B cell (primary cell): ENCODE measurements at regions not wholly inside any gene's neighbourhood (a gene's known extent, or its start where the extent isn't known, plus 50 kb on each side); places are given as distances from the start of the nearest gene placed in this dataset.

Experiments used
- ATAC-seq: fragments of 200-7000 bp; cut with Tn5 transposase; one replicate; pipeline ENCODE4 v1.10.0; 2021; ENCODE audit warnings: low read depth, mild to moderate bottlenecking, moderate number of reproducible peaks, moderate library complexity
- CTCF ChIA-PET: fragments of 350-600 bp; sonication (Branson Sonifier 250); formaldehyde crosslinking; loops from one replicate; lab custom pipeline; 2021; ENCODE audit warnings: antibody characterized with exemption, inconsistent platforms; lab: Charles Lee
- POLR2A ChIA-PET: fragments of 350-600 bp; sonication (Branson Sonifier 250); formaldehyde crosslinking; loops from one replicate; lab custom pipeline; 2021; ENCODE audit warnings: antibody characterized with exemption; lab: Charles Lee
- DNase-seq: peaks from one replicate; pipeline ENCODE4 v3.0.0; 2013
- H2AFZ ChIP-seq: 2 replicates; pipeline ENCODE4 v1.6.1; 2012; ENCODE audit warnings: mild to moderate bottlenecking, low read depth, low read length; ENCODE audit not compliant: insufficient read depth, poor library complexity, severe bottlenecking
- H3K27ac ChIP-seq, 2 donors: 1 replicate in 1 of 2; 2 replicates in 1 of 2; pipeline ENCODE4 v1.5.1; 2012 to 2013; ENCODE audit warnings: low read length in 2 of 2, mild to moderate bottlenecking in 2 of 2, moderate library complexity in 1 of 2
- H3K27me3 ChIP-seq, 4 experiments: fragments of 200-600 bp in 1 of 4; sonication (generic) in 1 of 4; replicated peaks in 1 of 4; 1 replicate in 2 of 4; 2 replicates in 2 of 4; pipeline versions ENCODE4 v1.6.1 to v1.7.0; 2013 to 2016; ENCODE audit warnings: low read length in 3 of 4, mild to moderate bottlenecking in 2 of 4, mixed read lengths in 1 of 4, moderate library complexity in 1 of 4; ENCODE audit not compliant: insufficient read depth in 4 of 4, control insufficient read depth in 3 of 4; ENCODE audit errors: control extremely low read depth in 1 of 4
- H3K36me3 ChIP-seq, 2 experiments: replicated peaks in 1 of 2; 1 replicate in 1 of 2; 2 replicates in 1 of 2; pipeline versions ENCODE4 v1.6.1 to v1.7.1; 2013; ENCODE audit warnings: low read length in 1 of 2; ENCODE audit not compliant: insufficient read depth in 2 of 2, control insufficient read depth in 1 of 2; ENCODE audit errors: control extremely low read depth in 1 of 2, extremely low read depth in 1 of 2
- H3K4me1 ChIP-seq, 2 donors: fragments of 200-600 bp in 1 of 2; sonication (generic) in 1 of 2; 1 replicate in 1 of 2; 2 replicates in 1 of 2; pipeline versions ENCODE4 v1.5.1 to v1.6.1; 2013 to 2017; ENCODE audit warnings: low read length in 2 of 2; ENCODE audit not compliant: control insufficient read depth in 2 of 2, insufficient read depth in 2 of 2
- H3K4me2 ChIP-seq: replicated peaks from 2 replicates; pipeline ENCODE3; 2012; ENCODE audit warnings: mild to moderate bottlenecking, low read depth, low read length; ENCODE audit not compliant: poor library complexity, severe bottlenecking
- H3K4me3 ChIP-seq, 5 experiments: fragments of 200-600 bp in 1 of 5; sonication (generic) in 1 of 5; 1 replicate in 3 of 5; 2 replicates in 2 of 5; pipeline versions ENCODE4 v1.5.1 to v1.7.0; 2011 to 2016; ENCODE audit warnings: low read length in 4 of 5, mild to moderate bottlenecking in 4 of 5, low read depth in 2 of 5, control low read depth in 1 of 5, moderate library complexity in 1 of 5; ENCODE audit not compliant: insufficient read depth in 1 of 5; ENCODE audit errors: control extremely low read depth in 1 of 5, extremely low read depth in 1 of 5
- H3K79me2 ChIP-seq: fragments of 200-600 bp; sonication (generic); one replicate; pipeline ENCODE4 v1.6.0; 2016; ENCODE audit warnings: low read length; ENCODE audit not compliant: control insufficient read depth, insufficient read depth
- H3K9ac ChIP-seq: fragments of 200-600 bp; sonication (generic); 2 replicates; pipeline ENCODE4 v1.6.1; 2017; ENCODE audit warnings: mild to moderate bottlenecking, low read length, moderate library complexity
- H3K9me3 ChIP-seq, 3 donors: one replicate each; pipeline versions ENCODE4 v1.6.1 to v1.7.1; 2013; ENCODE audit warnings: low read length in 2 of 3; ENCODE audit not compliant: control insufficient read depth in 2 of 3, insufficient read depth in 1 of 3; ENCODE audit errors: control extremely low read depth in 1 of 3
- H4K20me1 ChIP-seq: 2 replicates; pipeline ENCODE4 v1.6.0; 2012; ENCODE audit warnings: mild to moderate bottlenecking, low read length; ENCODE audit not compliant: insufficient read depth, control insufficient read depth, poor library complexity, severe bottlenecking
- H3K27ac Mint-ChIP-seq: one replicate; pipeline ENCODE4 v1.8.0; 2021; ENCODE audit warnings: mixed read lengths
- H3K27me3 Mint-ChIP-seq: one replicate; pipeline ENCODE4 v1.8.0; 2021; ENCODE audit warnings: mixed read lengths
- H3K4me1 Mint-ChIP-seq: one replicate; pipeline ENCODE4 v1.8.0; 2021; ENCODE audit warnings: mixed read lengths
- H3K4me3 Mint-ChIP-seq: one replicate; pipeline ENCODE4 v1.8.0; 2021; ENCODE audit warnings: mixed read lengths
- H3K9me3 Mint-ChIP-seq: one replicate; pipeline ENCODE4 v1.8.0; 2022; ENCODE audit warnings: mixed read lengths; ENCODE audit not compliant: insufficient read depth
- CTCF ChIP-seq: fragments of 200-600 bp; IDR thresholded peaks from one replicate; pipeline ENCODE4 v1.8.0; 2022; ENCODE audit warnings: antibody characterized with exemption, mild to moderate bottlenecking
- EZH2 ChIP-seq: IDR thresholded peaks from 2 replicates; pipeline ENCODE4 v1.6.1; 2012; ENCODE audit warnings: borderline replicate concordance, low read depth, mild to moderate bottlenecking, moderate library complexity, low read length; ENCODE audit not compliant: insufficient read depth, poor library complexity, severe bottlenecking
- WGBS: methylation state at CpG from one replicate; pipeline ENCODE4 v1.1.5; 2013; ENCODE audit warnings: missing lambda C conversion rate; ENCODE audit not compliant: insufficient coverage; 5-methylcytosine and 5-hydroxymethylcytosine counted together
- intact Hi-C: fragments of 100-400 bp; cut with micrococcal nuclease; formaldehyde crosslinking; loops from one replicate; pipeline ENCODE4 v1.10.0; 2022

- POLR2A ChIA-PET = no interaction called here
- no peak for DNase-seq
- Histone ChIP-seq H3K9me3 (peaks cover 0 to 7% (median 0%) of the 10 kb centered on the region in 3 donors), H2AFZ (no peak overlapping the region), H4K20me1 (no peaks in the 10 kb centered on the region), H3K27ac (no peak overlapping the region), H3K36me3 (no peaks in the 10 kb centered on the region), H3K27me3 (no peaks in the 10 kb centered on the region), H3K79me2 (no peaks in the 10 kb centered on the region), H3K4me3 (no peak overlapping the region), H3K9ac (no peak overlapping the region), H3K4me1 (no peaks in the 10 kb centered on the region), H3K4me2 (no peak overlapping the region)
- Mint-ChIP-seq H3K9me3 (no peaks in the 10 kb centered on the region), H3K27me3 (no peaks in the 10 kb centered on the region), H3K4me1 (no peaks in the 10 kb centered on the region), H3K4me3 (no peak overlapping the region), H3K27ac (no peak overlapping the region)
- ATAC-seq = no peak
- intact Hi-C loops = no loop called here
- CTCF ChIA-PET = no interaction called here
- 100% methylated on average over 1 of the region's 5 CpGs for WGBS
- TF ChIP-seq EZH2 = no peak
- no peak for TF ChIP-seq CTCF
Observed at GRCh38 chr11:23725752-23726151, 771.1 kb upstream of the LUZP2 start.

GRCh38 chr11:23727387-23727786 lies 769.5 kb upstream of the LUZP2 start:
- intact Hi-C loops = no loop called here
- Mint-ChIP-seq H3K9me3 (no peaks in the 10 kb centered on the region), H3K27ac (no peak overlapping the region), H3K27me3 (no peaks in the 10 kb centered on the region), H3K4me1 (no peaks in the 10 kb centered on the region), H3K4me3 (no peak overlapping the region)
- Histone ChIP-seq H3K27ac (no peak overlapping the region), H3K4me1 (no peaks in the 10 kb centered on the region), H3K4me3 (no peak overlapping the region), H2AFZ (no peak overlapping the region), H3K9ac (no peak overlapping the region), H3K9me3 (peaks cover 0 to 18% (median 0%) of the 10 kb centered on the region in 3 donors), H3K4me2 (no peak overlapping the region), H4K20me1 (no peaks in the 10 kb centered on the region), H3K36me3 (no peaks in the 10 kb centered on the region), H3K79me2 (no peaks in the 10 kb centered on the region), H3K27me3 (no peaks in the 10 kb centered on the region)
- ATAC-seq (no peak), DNase-seq (no peak)
- CTCF ChIA-PET = no interaction called here
- TF ChIP-seq CTCF (no peak), EZH2 (no peak)
- POLR2A ChIA-PET = no interaction called here
